ENCODE measurements at regions not wholly inside any gene's neighbourhood (a gene's known extent, or its start where the extent isn't known, plus 50 kb on each side); places are given as distances from the start of the nearest gene placed in this dataset.

- Histone ChIP-seq H3K4me3 (ENCODE audit: low read depth, low read length) (no peak overlapping the region), H3K4me1 (no peaks in the 10 kb centered on the region), H3K36me3 (ENCODE audit: control insufficient read depth, insufficient read depth, low read length) (no peaks in the 10 kb centered on the region), H3K27me3 (replicated peaks; ENCODE audit: control insufficient read depth, insufficient read depth, low read length) (no peaks in the 10 kb centered on the region), H3K9me3 (peaks cover 14% of the 10 kb centered on the region)
- intact Hi-C loops (cut with micrococcal nuclease; ENCODE audit: unreplicated experiment): no loop called here
- POLR2A ChIA-PET: no interaction called here
- Mint-ChIP-seq H3K27ac (ENCODE audit: unreplicated experiment) (no peak overlapping the region), H3K27me3 (ENCODE audit: insufficient read depth, unreplicated experiment) (no peaks in the 10 kb centered on the region), H3K36me3 (ENCODE audit: insufficient read depth, unreplicated experiment) (no peaks in the 10 kb centered on the region), H3K9me3 (ENCODE audit: unreplicated experiment) (peaks cover 28% of the 10 kb centered on the region), H3K4me1 (ENCODE audit: low read depth, unreplicated experiment) (no peaks in the 10 kb centered on the region), H3K4me3 (ENCODE audit: unreplicated experiment) (no peak overlapping the region)
- CTCF ChIA-PET: no interaction called here
- no peak for DNase-seq
- TF ChIP-seq, protein P1, sequence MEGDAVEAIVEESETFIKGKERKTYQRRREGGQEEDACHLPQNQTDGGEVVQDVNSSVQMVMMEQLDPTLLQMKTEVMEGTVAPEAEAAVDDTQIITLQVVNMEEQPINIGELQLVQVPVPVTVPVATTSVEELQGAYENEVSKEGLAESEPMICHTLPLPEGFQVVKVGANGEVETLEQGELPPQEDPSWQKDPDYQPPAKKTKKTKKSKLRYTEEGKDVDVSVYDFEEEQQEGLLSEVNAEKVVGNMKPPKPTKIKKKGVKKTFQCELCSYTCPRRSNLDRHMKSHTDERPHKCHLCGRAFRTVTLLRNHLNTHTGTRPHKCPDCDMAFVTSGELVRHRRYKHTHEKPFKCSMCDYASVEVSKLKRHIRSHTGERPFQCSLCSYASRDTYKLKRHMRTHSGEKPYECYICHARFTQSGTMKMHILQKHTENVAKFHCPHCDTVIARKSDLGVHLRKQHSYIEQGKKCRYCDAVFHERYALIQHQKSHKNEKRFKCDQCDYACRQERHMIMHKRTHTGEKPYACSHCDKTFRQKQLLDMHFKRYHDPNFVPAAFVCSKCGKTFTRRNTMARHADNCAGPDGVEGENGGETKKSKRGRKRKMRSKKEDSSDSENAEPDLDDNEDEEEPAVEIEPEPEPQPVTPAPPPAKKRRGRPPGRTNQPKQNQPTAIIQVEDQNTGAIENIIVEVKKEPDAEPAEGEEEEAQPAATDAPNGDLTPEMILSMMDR (IDR thresholded peaks at IDR 0.05; ENCODE audit: insufficient read depth in 1 of 2, low read depth in 1 of 2, low read length in 1 of 2, severe bottlenecking in 1 of 2, unreplicated experiment in 1 of 2): no peak
- no TSS peak for BruUV-seq (replicated peaks)
Measured at GRCh38 chr9:111118256-111118948, 80.1 kb upstream of the LPAR1 start.

DNA sequence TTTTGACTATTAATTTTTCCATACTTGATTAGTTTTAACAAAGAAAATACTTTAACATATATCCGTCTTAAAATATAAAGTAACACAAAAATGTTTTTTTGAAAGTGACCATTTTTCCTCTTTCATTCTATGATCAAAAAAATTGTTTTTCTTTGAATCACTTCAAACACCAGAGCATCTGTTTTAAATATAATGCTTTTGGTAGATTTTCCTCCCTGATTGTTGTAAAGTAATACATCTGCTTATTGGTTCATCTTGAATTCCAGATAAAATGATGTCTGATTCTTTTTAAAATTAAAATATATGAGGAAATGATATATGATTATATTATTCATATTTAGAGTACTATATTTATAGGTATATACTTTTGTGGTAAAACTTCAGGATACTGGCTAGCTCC, 76.2 kb upstream of the LPAR1 start:
- Mint-ChIP-seq H3K9me3 (ENCODE audit: unreplicated experiment) (peaks cover 15% of the 10 kb centered on the region), H3K27ac (ENCODE audit: unreplicated experiment) (no peak overlapping the region), H3K4me3 (ENCODE audit: unreplicated experiment) (no peak overlapping the region), H3K4me1 (ENCODE audit: low read depth, unreplicated experiment) (no peaks in the 10 kb centered on the region), H3K27me3 (ENCODE audit: insufficient read depth, unreplicated experiment) (no peaks in the 10 kb centered on the region), H3K36me3 (ENCODE audit: insufficient read depth, unreplicated experiment) (no peaks in the 10 kb centered on the region)
- H3K4me1 ChIP-seq: no peaks in the 10 kb centered on the region
- no TSS peak for BruUV-seq (replicated peaks)
- POLR2A ChIA-PET: no interaction called here
- intact Hi-C loops (cut with micrococcal nuclease; ENCODE audit: unreplicated experiment): no loop called here
- no peak for DNase-seq
- H3K27me3 ChIP-seq (replicated peaks; ENCODE audit: control insufficient read depth, insufficient read depth, low read length): no peaks in the 10 kb centered on the region
- H3K9me3 ChIP-seq: peaks cover 6% of the 10 kb centered on the region
- H3K36me3 ChIP-seq (ENCODE audit: control insufficient read depth, insufficient read depth, low read length): no peaks in the 10 kb centered on the region
- TF ChIP-seq, protein P1 (IDR thresholded peaks at IDR 0.05; ENCODE audit: insufficient read depth in 1 of 2, low read depth in 1 of 2, low read length in 1 of 2, severe bottlenecking in 1 of 2, unreplicated experiment in 1 of 2): no peak
- CTCF ChIA-PET: no interaction called here
- H3K4me3 ChIP-seq (ENCODE audit: low read depth, low read length): no peak overlapping the region

DNA sequence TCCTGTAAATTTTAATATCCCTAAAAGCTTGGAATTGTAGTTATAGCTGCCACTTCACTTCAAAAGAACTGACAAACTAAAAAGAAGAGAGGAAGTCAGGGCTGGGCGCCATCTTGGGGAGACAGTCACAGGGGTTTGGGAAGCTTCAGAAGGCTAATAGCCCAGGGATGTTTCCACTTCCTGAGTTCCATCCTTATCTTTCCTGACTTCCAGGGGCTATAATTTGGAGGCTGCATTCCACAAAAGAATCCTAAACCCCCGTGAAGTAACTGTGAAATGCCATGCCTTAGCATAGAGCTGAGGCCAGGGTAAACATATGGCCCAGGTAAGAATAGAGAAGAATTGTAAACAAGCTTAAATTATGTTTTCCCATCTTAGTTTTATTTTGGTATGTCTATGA, 75.4 kb upstream of the LPAR1 start:
- Histone ChIP-seq H3K36me3 (ENCODE audit: control insufficient read depth, insufficient read depth, low read length) (no peaks in the 10 kb centered on the region), H3K4me1 (no peaks in the 10 kb centered on the region), H3K27me3 (replicated peaks; ENCODE audit: control insufficient read depth, insufficient read depth, low read length) (no peaks in the 10 kb centered on the region), H3K4me3 (ENCODE audit: low read depth, low read length) (no peak overlapping the region), H3K9me3 (no peaks in the 10 kb centered on the region)
- Mint-ChIP-seq H3K27ac (ENCODE audit: unreplicated experiment) (no peak overlapping the region), H3K4me1 (ENCODE audit: low read depth, unreplicated experiment) (no peaks in the 10 kb centered on the region), H3K36me3 (ENCODE audit: insufficient read depth, unreplicated experiment) (no peaks in the 10 kb centered on the region), H3K4me3 (ENCODE audit: unreplicated experiment) (no peak overlapping the region), H3K27me3 (ENCODE audit: insufficient read depth, unreplicated experiment) (no peaks in the 10 kb centered on the region), H3K9me3 (ENCODE audit: unreplicated experiment) (peaks cover 7% of the 10 kb centered on the region)
- TF ChIP-seq, protein P1 (IDR thresholded peaks at IDR 0.05; ENCODE audit: insufficient read depth in 1 of 2, low read depth in 1 of 2, low read length in 1 of 2, severe bottlenecking in 1 of 2, unreplicated experiment in 1 of 2): no peak
- intact Hi-C loops (cut with micrococcal nuclease; ENCODE audit: unreplicated experiment): no loop called here
- BruUV-seq (replicated peaks): no TSS peak
- ChIA-PET POLR2A (no interaction called here), CTCF (no interaction called here)
- no peak for DNase-seq

Measured in Caco-2 (cell line).